ENCODE measurements at regions not wholly inside any gene's neighbourhood (a gene's known extent, or its start where the extent isn't known, plus 50 kb on each side); places are given as distances from the start of the nearest gene placed in this dataset.

GRCh38 chr2:56741601-56742102 is 557.9 kb downstream of the CCDC85A start:
- TF ChIP-seq CTCF (IDR thresholded peaks at IDR 0.05; ENCODE audit: borderline replicate concordance, extremely low read depth, insufficient read depth): no peak
- intact Hi-C loops (cut with DNase I): no loop called here
- no peaks in the 10 kb centered on the region for H3K27me3 ChIP-seq (ENCODE audit: control insufficient read depth, insufficient read depth, low read length)
- FAIRE-seq: no peak
- H3K9me3 ChIP-seq (ENCODE audit: control insufficient read depth in 2 of 3, insufficient read depth in 1 of 3, low read length in 3 of 3): no peaks in the 10 kb centered on the region
- H3K9ac ChIP-seq (ENCODE audit: low read length in 3 of 3): no peak overlapping the region
- no peaks in the 10 kb centered on the region for H3K4me1 ChIP-seq (ENCODE audit: control insufficient read depth in 2 of 3, insufficient read depth in 2 of 3, low read depth in 1 of 3, low read length in 3 of 3)
- no peak for DNase-seq
- H3K36me3 ChIP-seq (ENCODE audit: control insufficient read depth in 2 of 3, insufficient read depth in 3 of 3, low read length in 3 of 3): no peaks in the 10 kb centered on the region
- H3K4me3 ChIP-seq (ENCODE audit: low read length in 3 of 3): no peak overlapping the region
- H3K27ac ChIP-seq (ENCODE audit: low read depth in 2 of 2, low read length in 2 of 2): no peak overlapping the region

GRCh38 chr2:56743807-56744206 is 560.0 kb downstream of the CCDC85A start:
- no peak for DNase-seq
- FAIRE-seq: no peak

GRCh38 chr2:56749152-56749752 is 565.5 kb downstream of the CCDC85A start:
- peak; percentile 87 for FAIRE-seq
- Histone ChIP-seq H3K9ac (ENCODE audit: low read length in 3 of 3) (no peak overlapping the region), H3K4me1 (ENCODE audit: control insufficient read depth in 2 of 3, insufficient read depth in 2 of 3, low read depth in 1 of 3, low read length in 3 of 3) (no peaks in the 10 kb centered on the region), H3K36me3 (ENCODE audit: control insufficient read depth in 2 of 3, insufficient read depth in 3 of 3, low read length in 3 of 3) (no peaks in the 10 kb centered on the region), H3K4me3 (ENCODE audit: low read length in 3 of 3) (no peak overlapping the region), H3K27ac (ENCODE audit: low read depth in 2 of 2, low read length in 2 of 2) (no peak overlapping the region), H3K9me3 (ENCODE audit: control insufficient read depth in 2 of 3, insufficient read depth in 1 of 3, low read length in 3 of 3) (no peaks in the 10 kb centered on the region), H3K27me3 (ENCODE audit: control insufficient read depth, insufficient read depth, low read length) (no peaks in the 10 kb centered on the region)
- DNase-seq: peak in 2 of 5 donors; percentile 52 to 54
- TF ChIP-seq CTCF (IDR thresholded peaks at IDR 0.05; ENCODE audit: borderline replicate concordance, extremely low read depth, insufficient read depth): peak; percentile 58
- intact Hi-C loops (cut with DNase I): no loop called here

More at GRCh38 chr2:56743807-56744206, 560.0 kb downstream of the CCDC85A start:
- no peak overlapping the region for H3K9ac ChIP-seq (ENCODE audit: low read length in 3 of 3)
- no peak for TF ChIP-seq CTCF (IDR thresholded peaks at IDR 0.05; ENCODE audit: borderline replicate concordance, extremely low read depth, insufficient read depth)
- intact Hi-C loops (cut with DNase I): no loop called here
- H3K4me1 ChIP-seq (ENCODE audit: control insufficient read depth in 2 of 3, insufficient read depth in 2 of 3, low read depth in 1 of 3, low read length in 3 of 3): no peaks in the 10 kb centered on the region
- no peaks in the 10 kb centered on the region for H3K36me3 ChIP-seq (ENCODE audit: control insufficient read depth in 2 of 3, insufficient read depth in 3 of 3, low read length in 3 of 3)
- H3K4me3 ChIP-seq (ENCODE audit: low read length in 3 of 3): no peak overlapping the region
- H3K27ac ChIP-seq (ENCODE audit: low read depth in 2 of 2, low read length in 2 of 2): no peak overlapping the region
- no peaks in the 10 kb centered on the region for H3K27me3 ChIP-seq (ENCODE audit: control insufficient read depth, insufficient read depth, low read length)
- H3K9me3 ChIP-seq (ENCODE audit: control insufficient read depth in 2 of 3, insufficient read depth in 1 of 3, low read length in 3 of 3): no peaks in the 10 kb centered on the region

Data from kidney (tissue), 13 donors.